WI38 (cell line): ENCODE measurements at regions not wholly inside any gene's neighbourhood (a gene's known extent, or its start where the extent isn't known, plus 50 kb on each side); places are given as distances from the start of the nearest gene placed in this dataset.

Experiments used
- H3K4me3 ChIP-seq: 2 replicates; pipeline ENCODE4 v1.5.1; 2011; ENCODE audit warnings: low read depth, mild to moderate bottlenecking, control low read depth, low read length
- CTCF ChIP-seq: IDR thresholded peaks from 2 replicates; pipeline ENCODE4 v1.5.1; 2012; ENCODE audit warnings: low read depth, mild to moderate bottlenecking, control low read depth, low read length

GRCh38 chr11:70694371-70694770, 296.0 kb downstream of the CTTN start:
- no peak for TF ChIP-seq CTCF
- H3K4me3 ChIP-seq, result no peak overlapping the region

GRCh38 chr11:70695086-70695960, 297.0 kb downstream of the CTTN start:
- TF ChIP-seq CTCF, result no peak
- H3K4me3 ChIP-seq, result no peak overlapping the region

GRCh38 chr11:70696076-70696475, 297.7 kb downstream of the CTTN start:
- TF ChIP-seq CTCF, result no peak

GRCh38 chr11:70696564-70696963, 298.2 kb downstream of the CTTN start:
- no peak for TF ChIP-seq CTCF
- no peak overlapping the region for H3K4me3 ChIP-seq

More at GRCh38 chr11:70696076-70696475, 297.7 kb downstream of the CTTN start:
- no peak overlapping the region for H3K4me3 ChIP-seq

GRCh38 chr11:70697701-70698100, 299.4 kb downstream of the CTTN start:
- no peak overlapping the region for H3K4me3 ChIP-seq
- no peak for TF ChIP-seq CTCF

GRCh38 chr11:70698871-70699270, 300.5 kb downstream of the CTTN start:
- no peak overlapping the region for H3K4me3 ChIP-seq
- no peak for TF ChIP-seq CTCF
